Activated naive CD4-positive, alpha-beta T cell treated with anti-CD3 and anti-CD28 coated beads for 36 hours (primary cell): ENCODE measurements at regions not wholly inside any gene's neighbourhood (a gene's known extent, or its start where the extent isn't known, plus 50 kb on each side); places are given as distances from the start of the nearest gene placed in this dataset.

Experiments used
- CTCF ChIA-PET: fragments of 350-600 bp; sonication (Branson Sonifier 250); formaldehyde crosslinking; loops from one replicate; lab custom pipeline; 2021; ENCODE audit warnings: antibody characterized with exemption; lab: Charles Lee
- DNase-seq: peaks from one replicate; pipeline ENCODE4 v3.0.0-alpha.2; 2020
- H3K27ac Mint-ChIP-seq: one replicate; pipeline ENCODE4 v1.8.0; 2021; ENCODE audit warnings: mild to moderate bottlenecking, mixed read lengths
- H3K27me3 Mint-ChIP-seq: one replicate; pipeline ENCODE4 v1.8.0; 2021; ENCODE audit warnings: low read depth, mixed read lengths
- H3K36me3 Mint-ChIP-seq: one replicate; pipeline ENCODE4 v1.8.0; 2021; ENCODE audit warnings: low read depth, mixed read lengths
- H3K4me1 Mint-ChIP-seq: one replicate; pipeline ENCODE4 v1.8.0; 2021; ENCODE audit warnings: low read depth, mixed read lengths
- H3K4me3 Mint-ChIP-seq: one replicate; pipeline ENCODE4 v1.8.0; 2021; ENCODE audit warnings: mild to moderate bottlenecking, moderate library complexity, mixed read lengths
- H3K9me3 Mint-ChIP-seq: one replicate; pipeline ENCODE4 v1.8.0; 2021; ENCODE audit warnings: mixed read lengths
- intact Hi-C: fragments of 100-400 bp; cut with micrococcal nuclease; formaldehyde crosslinking; loops from one replicate; pipeline ENCODE4 v1.15.1; 2023

GRCh38 chr9:71352837-71353236 lies 231.4 kb upstream of the TRPM3 start:
- Mint-ChIP-seq H3K9me3 (no peaks in the 10 kb centered on the region), H3K4me1 (no peaks in the 10 kb centered on the region), H3K4me3 (no peak overlapping the region), H3K27ac (no peak overlapping the region), H3K36me3 (no peaks in the 10 kb centered on the region), H3K27me3 (peaks cover 4% of the 10 kb centered on the region)
- intact Hi-C loops: no loop called here
- CTCF ChIA-PET: no interaction called here
- no peak for DNase-seq

GRCh38 chr9:71349218-71349617 lies 227.8 kb upstream of the TRPM3 start:
- no peaks in the 10 kb centered on the region for H3K4me1 Mint-ChIP-seq
- intact Hi-C loops: no loop called here
- no peaks in the 10 kb centered on the region for H3K36me3 Mint-ChIP-seq
- no peak overlapping the region for H3K27ac Mint-ChIP-seq
- H3K9me3 Mint-ChIP-seq: no peaks in the 10 kb centered on the region
- CTCF ChIA-PET: no interaction called here
- peaks cover 3% of the 10 kb centered on the region for H3K27me3 Mint-ChIP-seq
- DNase-seq: no peak
- no peak overlapping the region for H3K4me3 Mint-ChIP-seq

- Mint-ChIP-seq H3K36me3 (no peaks in the 10 kb centered on the region), H3K9me3 (peaks cover 12% of the 10 kb centered on the region), H3K27me3 (peaks cover 19% of the 10 kb centered on the region), H3K4me3 (no peak overlapping the region), H3K4me1 (no peaks in the 10 kb centered on the region), H3K27ac (no peak overlapping the region)
- DNase-seq: no peak
- intact Hi-C loops: no loop called here
- CTCF ChIA-PET: interaction anchor here (0.7 to 1.0 kb wide), 2 partner anchors 49 to 692 kb away, joined by 3 to 4 read pairs; no protein-coding TSS in a partner anchor
These were observed 211.9 kb upstream of the TRPM3 start for GRCh38 chr9:71333321-71333720.

- peaks cover 15% of the 10 kb centered on the region for H3K27me3 Mint-ChIP-seq
- H3K4me3 Mint-ChIP-seq: no peak overlapping the region
- H3K9me3 Mint-ChIP-seq: peaks cover 7% of the 10 kb centered on the region
- no peak overlapping the region for H3K27ac Mint-ChIP-seq
- no peaks in the 10 kb centered on the region for H3K4me1 Mint-ChIP-seq
- intact Hi-C loops: no loop called here
- H3K36me3 Mint-ChIP-seq: no peaks in the 10 kb centered on the region
- no peak for DNase-seq
- CTCF ChIA-PET: no interaction called here
These were observed 210.2 kb upstream of the TRPM3 start for GRCh38 chr9:71331603-71332002.

GRCh38 chr9:71329873-71330272 lies 208.5 kb upstream of the TRPM3 start:
- Mint-ChIP-seq H3K27ac (no peak overlapping the region), H3K27me3 (peaks cover 14% of the 10 kb centered on the region), H3K4me3 (no peak overlapping the region), H3K36me3 (no peaks in the 10 kb centered on the region), H3K4me1 (no peaks in the 10 kb centered on the region), H3K9me3 (no peaks in the 10 kb centered on the region)
- DNase-seq: no peak
- intact Hi-C loops: no loop called here
- CTCF ChIA-PET: no interaction called here

GRCh38 chr9:71326360-71326759 lies 204.9 kb upstream of the TRPM3 start:
- no peaks in the 10 kb centered on the region for H3K4me1 Mint-ChIP-seq
- H3K27me3 Mint-ChIP-seq: peaks cover 20% of the 10 kb centered on the region
- DNase-seq: no peak
- CTCF ChIA-PET: no interaction called here
- intact Hi-C loops: no loop called here
- no peak overlapping the region for H3K27ac Mint-ChIP-seq
- no peak overlapping the region for H3K4me3 Mint-ChIP-seq
- H3K36me3 Mint-ChIP-seq: no peaks in the 10 kb centered on the region
- no peaks in the 10 kb centered on the region for H3K9me3 Mint-ChIP-seq

- intact Hi-C loops: no loop called here
- no peaks in the 10 kb centered on the region for H3K9me3 Mint-ChIP-seq
These were observed 201.9 kb upstream of the TRPM3 start for GRCh38 chr9:71323357-71323756.

GRCh38 chr9:71322311-71322710 lies 200.9 kb upstream of the TRPM3 start:
- H3K4me3 Mint-ChIP-seq: no peak overlapping the region
- intact Hi-C loops: no loop called here
- CTCF ChIA-PET: interaction anchor here (0.5 kb wide), 1 partner anchor 1301 kb away, joined by 3 read pairs; no protein-coding TSS in a partner anchor
- no peak overlapping the region for H3K27ac Mint-ChIP-seq
- H3K4me1 Mint-ChIP-seq: no peaks in the 10 kb centered on the region
- H3K36me3 Mint-ChIP-seq: no peaks in the 10 kb centered on the region
- H3K27me3 Mint-ChIP-seq: peaks cover 16% of the 10 kb centered on the region
- H3K9me3 Mint-ChIP-seq: no peaks in the 10 kb centered on the region
- no peak for DNase-seq

More at GRCh38 chr9:71323357-71323756, 201.9 kb upstream of the TRPM3 start:
- CTCF ChIA-PET: no interaction called here
- peaks cover 17% of the 10 kb centered on the region for H3K27me3 Mint-ChIP-seq
- H3K36me3 Mint-ChIP-seq: no peaks in the 10 kb centered on the region
- H3K4me1 Mint-ChIP-seq: no peaks in the 10 kb centered on the region
- no peak overlapping the region for H3K4me3 Mint-ChIP-seq
- no peak overlapping the region for H3K27ac Mint-ChIP-seq
- DNase-seq: no peak

GRCh38 chr9:71308454-71308853 lies 187.0 kb upstream of the TRPM3 start:
- intact Hi-C loops: no loop called here
- Mint-ChIP-seq H3K27ac (no peak overlapping the region), H3K27me3 (peaks cover under 1% of the 10 kb centered on the region), H3K4me1 (no peaks in the 10 kb centered on the region), H3K4me3 (no peak overlapping the region), H3K9me3 (no peaks in the 10 kb centered on the region), H3K36me3 (no peaks in the 10 kb centered on the region)
- CTCF ChIA-PET: no interaction called here
- no peak for DNase-seq

- H3K4me1 Mint-ChIP-seq: no peaks in the 10 kb centered on the region
- H3K36me3 Mint-ChIP-seq: no peaks in the 10 kb centered on the region
- no peak overlapping the region for H3K4me3 Mint-ChIP-seq
- no peaks in the 10 kb centered on the region for H3K9me3 Mint-ChIP-seq
- DNase-seq: no peak
- intact Hi-C loops: no loop called here
- H3K27me3 Mint-ChIP-seq: no peaks in the 10 kb centered on the region
- H3K27ac Mint-ChIP-seq: no peak overlapping the region
- CTCF ChIA-PET: no interaction called here
These were observed 184.7 kb upstream of the TRPM3 start for GRCh38 chr9:71306134-71306533.

- Mint-ChIP-seq H3K4me1 (no peaks in the 10 kb centered on the region), H3K36me3 (no peaks in the 10 kb centered on the region), H3K27ac (no peak overlapping the region), H3K9me3 (no peaks in the 10 kb centered on the region), H3K4me3 (no peak overlapping the region), H3K27me3 (peaks cover 2% of the 10 kb centered on the region)
- intact Hi-C loops: no loop called here
- no peak for DNase-seq
- CTCF ChIA-PET: interaction anchor here (0.6 kb wide), 1 partner anchor 249 kb away, joined by 4 read pairs; no protein-coding TSS in a partner anchor
These were observed 181.9 kb upstream of the TRPM3 start for GRCh38 chr9:71303351-71303750.

- intact Hi-C loops: no loop called here
- Mint-ChIP-seq H3K27ac (no peak overlapping the region), H3K4me1 (no peaks in the 10 kb centered on the region), H3K36me3 (no peaks in the 10 kb centered on the region), H3K9me3 (no peaks in the 10 kb centered on the region), H3K27me3 (peaks cover 2% of the 10 kb centered on the region), H3K4me3 (no peak overlapping the region)
- CTCF ChIA-PET: interaction anchor here (0.6 kb wide), 2 partner anchors 250 to 733 kb away, joined by 3 to 4 read pairs; no protein-coding TSS in a partner anchor
- no peak for DNase-seq
These were observed 181.4 kb upstream of the TRPM3 start for GRCh38 chr9:71302776-71303175.

- no peak for DNase-seq
- Mint-ChIP-seq H3K9me3 (no peaks in the 10 kb centered on the region), H3K4me3 (no peak overlapping the region), H3K27me3 (peaks cover 2% of the 10 kb centered on the region), H3K36me3 (no peaks in the 10 kb centered on the region), H3K27ac (no peak overlapping the region), H3K4me1 (no peaks in the 10 kb centered on the region)
- CTCF ChIA-PET: interaction anchor here (0.6 to 3.4 kb wide), 3 partner anchors 11 to 511 kb away, joined by 3 to 17 read pairs (median 5); no protein-coding TSS in a partner anchor
- intact Hi-C loops: no loop called here
These were observed 174.5 kb upstream of the TRPM3 start for GRCh38 chr9:71295928-71296327.
